Gastrocnemius medialis (tissue), 4 donors: ENCODE measurements at regions not wholly inside any gene's neighbourhood (a gene's known extent, or its start where the extent isn't known, plus 50 kb on each side); places are given as distances from the start of the nearest gene placed in this dataset.

ENCODE experiments used
- CTCF ChIP-seq, 5 experiments: fragments of 450-650 bp in 3 of 5; fragments of 200-600 bp in 2 of 5; sonication (generic) in 2 of 5; IDR thresholded peaks in 4 of 5; conservative IDR thresholded peaks in 1 of 5; 1 replicate in 4 of 5; 2 replicates in 1 of 5; pipeline ENCODE4 v1.5.1; 2016 to 2019; ENCODE audit warnings: antibody characterized with exemption in 5 of 5, mild to moderate bottlenecking in 3 of 5, moderate library complexity in 3 of 5
- POLR2A ChIP-seq, 2 donors: fragments of 450-650 bp; IDR thresholded peaks; one replicate each; pipeline ENCODE4 v1.6.1; 2017; ENCODE audit warnings: antibody characterized with exemption in 2 of 2, mild to moderate bottlenecking in 2 of 2, moderate library complexity in 2 of 2

- no peak for TF ChIP-seq POLR2A (IDR thresholded peaks at IDR 0.05)
- no peak for TF ChIP-seq CTCF (IDR thresholded peaks at IDR 0.05 in 4 of 5, conservative IDR thresholded peaks at IDR 0.05 in 1 of 5)
Measured at GRCh38 chr13:34028496-34029442, 210.8 kb downstream of the RFC3 start.
